Esophagus squamous epithelium (tissue), 5 donors: ENCODE measurements at regions not wholly inside any gene's neighbourhood (a gene's known extent, or its start where the extent isn't known, plus 50 kb on each side); places are given as distances from the start of the nearest gene placed in this dataset.

Source experiments
- DNase-seq: peaks from one replicate; lab custom pipeline; 2025; lab: John Stamatoyannopoulos, UW
- H3K27ac ChIP-seq, 4 donors: fragments of 200-600 bp; sonication (generic); one replicate each; pipeline ENCODE4 v1.5.1; 2016 to 2019; ENCODE audit warnings: mild to moderate bottlenecking in 1 of 4
- H3K27me3 ChIP-seq, 4 donors: fragments of 200-600 bp; sonication (generic); 1 replicate in 3 of 4; 2 replicates in 1 of 4; pipeline versions ENCODE4 v1.5.1 to v1.6.0; 2017 to 2021; ENCODE audit warnings: antibody characterized with exemption in 1 of 4
- H3K36me3 ChIP-seq, 3 donors: fragments of 200-600 bp; sonication (generic); one replicate each; pipeline ENCODE4 v1.5.1; 2016 to 2019
- H3K4me1 ChIP-seq, 3 donors: fragments of 200-600 bp; sonication (generic); one replicate each; pipeline ENCODE4 v1.5.1; 2017 to 2019
- H3K4me3 ChIP-seq, 4 donors: fragments of 200-600 bp; sonication (generic); 1 replicate in 3 of 4; 2 replicates in 1 of 4; pipeline ENCODE4 v1.5.1; 2016 to 2019; ENCODE audit warnings: mild to moderate bottlenecking in 2 of 4, moderate library complexity in 1 of 4
- H3K9me3 ChIP-seq, 3 donors: fragments of 200-600 bp; sonication (generic); one replicate each; pipeline ENCODE4 v1.5.1; 2016 to 2019
- CTCF ChIP-seq, 6 experiments: fragments of 450-650 bp in 4 of 6; fragments of 200-600 bp in 2 of 6; sonication (generic) in 2 of 6; IDR thresholded peaks; one replicate each; pipeline ENCODE4 v1.5.1; 2016 to 2019; ENCODE audit warnings: antibody characterized with exemption in 6 of 6, mild to moderate bottlenecking in 4 of 6, moderate library complexity in 4 of 6
- POLR2A ChIP-seq, 4 donors: fragments of 450-650 bp; IDR thresholded peaks; one replicate each; pipeline ENCODE4 v1.6.1; 2017; ENCODE audit warnings: antibody characterized with exemption in 4 of 4, mild to moderate bottlenecking in 4 of 4, moderate library complexity in 3 of 4
- WGBS, 2 donors: methylation state at CpG; one replicate each; pipeline ENCODE4 v1.1.5; 2018; 5-methylcytosine and 5-hydroxymethylcytosine counted together
- intact Hi-C: fragments of 100-400 bp; cut with DNase I; formaldehyde crosslinking; loops from one replicate; pipeline ENCODE4 v1.15.0; 2022
- donor health status: DM: yes; HTN: yes; CAD: no.

GRCh38 chr1:37288900-37289299, 185.5 kb upstream of the ZC3H12A start:
- DNase-seq, result no peak
- WGBS, 2 donors, result 63 to 85% methylated on average over 1 to 3 of the region's 3 CpGs
- H3K4me1 ChIP-seq, result no peaks in the 10 kb centered on the region

GRCh38 chr1:37290718-37291117, 183.7 kb upstream of the ZC3H12A start:
- intact Hi-C loops, result no loop called here
- H3K36me3 ChIP-seq, result no peaks in the 10 kb centered on the region
- no peak for DNase-seq
- H3K9me3 ChIP-seq, result no peaks in the 10 kb centered on the region
- 22 to 38% methylated on average over 4 of the region's 4 CpGs for WGBS, 2 donors
- H3K4me3 ChIP-seq, result no peak overlapping the region
- H3K27me3 ChIP-seq, result peaks cover 0 to 56% (median 2%) of the 10 kb centered on the region in 4 donors
- no peaks in the 10 kb centered on the region for H3K4me1 ChIP-seq
- TF ChIP-seq POLR2A (IDR thresholded peaks at IDR 0.05) (no peak), CTCF (IDR thresholded peaks at IDR 0.05) (no peak)
- H3K27ac ChIP-seq, result no peak overlapping the region

More at GRCh38 chr1:37288900-37289299, 185.5 kb upstream of the ZC3H12A start:
- H3K36me3 ChIP-seq, result no peaks in the 10 kb centered on the region
- peaks cover 0 to 45% (median 2%) of the 10 kb centered on the region in 4 donors for H3K27me3 ChIP-seq
- H3K4me3 ChIP-seq, result no peak overlapping the region
- no peaks in the 10 kb centered on the region for H3K9me3 ChIP-seq
- H3K27ac ChIP-seq, result no peak overlapping the region
- intact Hi-C loops, result no loop called here
- no peak for TF ChIP-seq CTCF (IDR thresholded peaks at IDR 0.05)
- TF ChIP-seq POLR2A (IDR thresholded peaks at IDR 0.05), result no peak

GRCh38 chr1:37292789-37293188, 181.6 kb upstream of the ZC3H12A start:
- 71 to 72% methylated on average over 1 to 6 of the region's 9 CpGs for WGBS, 2 donors
- DNase-seq, result no peak
- H3K27ac ChIP-seq, result no peak overlapping the region
- H3K27me3 ChIP-seq, result peaks cover 0 to 67% (median 2%) of the 10 kb centered on the region in 4 donors
- H3K4me3 ChIP-seq, result no peak overlapping the region
- no peaks in the 10 kb centered on the region for H3K9me3 ChIP-seq
- TF ChIP-seq CTCF (IDR thresholded peaks at IDR 0.05) (no peak), POLR2A (IDR thresholded peaks at IDR 0.05) (no peak)
- no peaks in the 10 kb centered on the region for H3K4me1 ChIP-seq
- intact Hi-C loops, result no loop called here
- no peaks in the 10 kb centered on the region for H3K36me3 ChIP-seq

- intact Hi-C loops, result no loop called here
- Histone ChIP-seq H3K4me1 (no peaks in the 10 kb centered on the region), H3K4me3 (no peak overlapping the region), H3K9me3 (no peaks in the 10 kb centered on the region), H3K36me3 (no peaks in the 10 kb centered on the region), H3K27ac (no peak overlapping the region), H3K27me3 (peaks cover 0 to 75% (median 2%) of the 10 kb centered on the region in 4 donors)
- DNase-seq, result no peak
- TF ChIP-seq CTCF (IDR thresholded peaks at IDR 0.05) (no peak), POLR2A (IDR thresholded peaks at IDR 0.05) (no peak)
- 66 to 77% methylated on average over 4 of the region's 4 CpGs for WGBS, 2 donors
Measured at GRCh38 chr1:37294096-37294495, 180.3 kb upstream of the ZC3H12A start.

GRCh38 chr1:37294529-37294928, 179.9 kb upstream of the ZC3H12A start:
- TF ChIP-seq CTCF (IDR thresholded peaks at IDR 0.05), result no peak
- no peak for TF ChIP-seq POLR2A (IDR thresholded peaks at IDR 0.05)
- Histone ChIP-seq H3K4me1 (no peaks in the 10 kb centered on the region), H3K27ac (no peak overlapping the region), H3K9me3 (no peaks in the 10 kb centered on the region), H3K4me3 (no peak overlapping the region), H3K36me3 (no peaks in the 10 kb centered on the region), H3K27me3 (peaks cover 0 to 79% (median 2%) of the 10 kb centered on the region in 4 donors)
- DNase-seq, result no peak
- intact Hi-C loops, result no loop called here
- 52 to 56% methylated on average over 5 to 6 of the region's 6 CpGs for WGBS, 2 donors
